EH (cell line): ENCODE measurements at regions not wholly inside any gene's neighbourhood (a gene's known extent, or its start where the extent isn't known, plus 50 kb on each side); places are given as distances from the start of the nearest gene placed in this dataset.

Experiments
- DNase-seq: peaks from one replicate; pipeline ENCODE4 v3.0.0-alpha.2; 2015; ENCODE audit warnings: low read depth

DNA sequence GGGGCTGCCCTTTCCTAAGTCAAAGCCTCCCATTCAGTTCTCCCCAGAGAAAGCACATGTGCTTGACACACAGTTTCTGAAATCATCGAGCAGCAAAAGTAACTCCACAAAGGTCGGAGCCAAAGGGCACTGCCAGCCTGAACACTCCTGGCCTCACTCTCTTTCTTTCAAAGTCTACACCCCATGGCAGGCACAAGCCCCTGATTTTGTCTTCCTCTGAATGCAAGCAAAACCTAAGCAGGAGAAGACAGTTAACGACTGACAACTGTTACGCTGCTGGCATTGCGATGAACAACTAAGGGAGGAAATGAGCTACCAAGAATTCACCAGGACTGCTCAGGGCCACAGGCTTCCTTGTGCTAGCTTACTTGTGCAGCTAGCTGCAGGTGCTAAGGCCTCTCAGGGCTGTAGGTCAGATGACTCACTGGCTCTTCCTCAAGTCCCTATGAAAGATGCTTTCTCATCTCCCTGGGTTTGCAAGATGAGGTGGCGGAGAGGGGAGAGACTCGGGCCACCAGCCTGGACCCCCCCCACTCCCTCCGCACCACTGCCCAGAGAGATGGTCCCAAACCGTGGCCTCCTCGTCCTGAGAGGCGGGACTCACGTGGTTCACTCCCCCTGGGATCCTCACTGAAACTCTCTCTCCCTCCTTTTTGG is 208.2 kb downstream of the DLL1 start:
- no peak for DNase-seq

DNA sequence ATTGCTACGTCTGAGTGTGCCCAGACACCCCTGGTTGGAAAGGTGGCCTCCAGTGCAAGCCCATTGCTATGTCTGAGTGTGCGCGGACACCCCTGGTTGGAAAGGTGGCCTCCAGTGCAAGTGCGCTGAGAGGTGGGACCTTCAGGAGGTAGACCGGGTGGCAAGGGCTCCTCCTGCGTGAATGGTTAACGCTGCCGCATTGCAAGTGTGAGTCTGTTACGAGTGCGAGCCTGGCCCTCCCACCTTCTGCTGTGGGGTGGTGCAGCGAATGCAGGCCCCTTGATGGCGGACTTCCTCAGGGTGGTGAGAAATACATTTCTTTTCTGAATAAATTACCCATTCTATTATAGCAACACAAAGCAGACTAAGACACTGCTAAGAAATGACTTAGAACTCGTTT is 208.8 kb downstream of the DLL1 start:
- DNase-seq, result no peak

DNA sequence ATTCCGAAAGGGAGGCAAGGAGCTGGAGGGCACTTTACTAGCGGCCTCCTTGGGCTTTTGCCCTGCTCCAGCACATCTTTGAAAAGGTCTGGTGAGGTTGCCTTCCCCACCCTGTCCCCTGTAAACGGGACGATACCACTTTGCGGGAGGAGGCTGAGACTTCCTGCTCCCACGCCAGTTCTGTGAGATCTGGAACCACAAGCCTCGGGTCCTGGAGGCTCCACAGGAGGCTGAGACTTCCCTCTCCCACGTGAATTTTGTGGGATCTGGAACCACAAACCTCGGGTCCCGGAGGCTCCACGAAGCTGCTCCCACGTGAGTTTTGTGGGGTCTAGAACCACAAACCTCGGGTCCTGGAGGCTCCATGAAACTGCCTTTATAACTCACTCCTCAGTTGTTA is 209.3 kb downstream of the DLL1 start:
- no peak for DNase-seq

DNA sequence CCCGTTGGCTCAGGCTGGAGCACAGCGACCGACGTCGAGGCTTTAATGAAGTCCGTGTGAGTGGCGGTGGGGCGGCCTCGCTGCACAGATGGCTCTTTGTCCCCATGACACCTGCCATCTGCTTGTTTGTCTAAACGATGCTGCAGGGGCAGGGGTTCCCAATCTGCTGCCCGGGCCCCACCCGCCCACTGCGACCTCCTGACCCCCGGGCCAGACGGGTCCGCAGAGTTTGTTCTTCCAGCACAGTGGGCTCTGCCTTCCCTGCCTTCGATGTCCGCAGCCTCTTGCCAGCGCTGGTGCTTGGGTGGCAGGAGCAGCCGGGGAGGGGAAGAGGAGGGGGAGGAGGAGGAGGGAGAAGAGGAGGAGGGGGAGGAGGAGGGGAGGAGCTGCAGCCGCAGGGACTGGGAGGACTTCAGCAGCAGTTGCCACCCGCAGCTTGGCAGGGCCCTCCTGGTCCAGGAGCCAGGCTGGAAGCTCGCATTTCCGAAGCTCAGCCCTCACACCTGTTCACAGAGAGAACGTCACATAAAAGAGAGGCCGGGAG is 210.0 kb downstream of the DLL1 start:
- DNase-seq, result no peak

DNA sequence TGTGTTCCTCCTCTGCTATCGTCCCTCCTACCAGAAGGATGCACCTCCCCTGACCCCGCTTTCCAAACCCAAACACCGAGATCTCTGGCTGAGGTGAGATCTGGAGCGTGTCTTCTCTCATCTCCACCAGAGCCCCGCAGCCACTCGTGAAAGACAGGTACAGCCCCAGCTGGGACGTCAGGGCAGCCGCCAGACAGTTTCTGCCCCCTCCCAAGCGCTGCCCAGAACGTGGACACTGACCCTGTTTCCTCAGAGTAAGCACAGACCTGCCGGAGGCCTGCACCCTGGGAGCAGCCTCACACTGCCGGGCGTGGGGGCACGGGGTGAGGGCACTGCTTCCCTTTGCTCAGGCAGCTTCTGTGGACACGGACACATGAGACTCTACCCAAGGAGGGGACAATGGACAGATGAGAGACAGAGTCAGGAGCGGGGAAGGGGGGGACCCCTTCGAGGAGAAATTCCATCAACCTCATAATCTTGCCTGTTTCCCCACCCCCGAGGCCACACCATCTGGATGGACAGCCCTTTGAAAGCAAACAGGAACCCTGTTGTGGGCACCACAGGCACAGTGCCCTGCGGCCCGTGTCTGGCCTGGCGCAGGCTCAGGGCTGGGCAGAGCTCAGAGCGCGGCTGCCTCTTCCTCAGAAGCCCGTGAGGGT is 210.6 kb downstream of the DLL1 start:
- no peak for DNase-seq

DNA sequence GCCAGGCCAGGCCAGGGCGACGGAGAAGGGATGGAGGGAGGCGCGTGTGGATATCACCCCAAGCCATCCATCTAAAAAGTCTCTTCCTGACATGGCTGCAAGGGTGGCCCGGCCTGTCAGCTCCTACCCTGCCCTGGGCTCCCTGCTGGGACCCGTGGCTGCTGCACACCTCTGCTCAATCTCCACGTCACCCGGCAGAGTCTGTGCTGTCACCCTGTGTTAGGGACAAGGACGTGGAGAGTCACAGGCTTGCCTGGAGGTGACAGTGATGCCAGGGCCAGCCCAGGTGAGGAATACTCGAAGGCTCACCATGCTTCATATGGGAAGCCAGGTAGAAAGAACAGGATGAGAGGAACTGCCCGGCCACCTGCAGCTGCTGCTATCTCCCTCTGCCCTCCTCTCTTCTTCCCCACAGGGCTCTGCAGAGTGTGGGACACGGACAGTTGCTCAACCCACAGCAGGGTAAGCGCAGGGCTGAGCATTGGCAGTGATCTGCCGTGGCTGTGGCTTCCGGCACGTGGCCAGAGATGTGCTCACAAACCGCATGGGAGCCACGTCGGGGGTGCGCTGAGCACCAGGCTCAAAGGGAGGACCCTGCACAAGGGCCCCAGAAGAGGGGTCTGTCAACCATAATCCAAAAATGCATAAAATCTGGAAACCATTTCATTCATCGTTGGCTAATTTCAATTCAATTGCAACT is 214.3 kb downstream of the DLL1 start:
- no peak for DNase-seq

DNA sequence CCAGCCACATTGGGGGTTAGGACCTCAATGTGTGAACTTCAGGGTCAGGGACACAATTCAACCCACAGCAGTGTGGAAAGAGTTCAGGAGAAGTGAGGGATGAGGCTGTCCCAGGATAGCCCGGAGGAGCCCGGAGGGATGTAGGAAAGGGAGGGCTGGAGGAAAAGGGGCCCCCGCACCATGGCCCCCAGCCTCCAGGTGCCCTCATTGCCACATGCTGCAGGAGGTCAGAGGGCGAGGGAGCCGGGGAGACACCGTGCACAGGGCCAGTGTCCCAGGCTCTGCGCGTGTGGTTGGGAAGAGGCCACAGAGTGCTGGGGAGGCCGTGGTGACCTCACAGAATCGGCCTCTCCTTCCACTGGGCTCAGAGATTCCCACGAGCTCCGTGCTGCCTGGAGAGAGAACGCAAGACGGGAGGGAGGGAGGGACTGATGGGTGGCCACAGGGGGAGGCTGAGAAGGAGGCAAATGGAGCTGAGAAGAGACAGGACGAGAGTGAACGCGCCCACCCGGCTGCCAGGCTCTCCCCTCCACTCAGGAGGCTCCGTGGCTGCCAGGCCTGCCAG is 215.1 kb downstream of the DLL1 start:
- no peak for DNase-seq

DNA sequence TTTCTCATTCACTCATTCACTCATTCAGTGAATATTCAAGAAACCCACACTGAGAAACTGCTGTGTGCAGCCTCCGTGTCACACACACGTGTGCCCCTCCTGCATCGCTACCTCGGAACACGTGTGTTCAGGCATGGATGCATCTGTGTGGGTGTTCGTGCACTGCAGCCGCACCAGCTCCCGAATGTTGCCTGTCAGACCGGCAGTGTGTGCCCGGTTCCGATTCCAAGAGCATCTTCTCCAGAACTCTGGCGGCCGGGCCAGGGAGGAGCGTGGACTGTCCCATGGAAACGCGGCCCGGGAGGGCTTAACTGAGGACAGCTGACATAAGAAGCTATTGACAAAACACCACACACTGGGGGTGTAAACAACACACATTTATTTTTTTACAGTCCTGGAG is 216.0 kb downstream of the DLL1 start:
- no peak for DNase-seq

DNA sequence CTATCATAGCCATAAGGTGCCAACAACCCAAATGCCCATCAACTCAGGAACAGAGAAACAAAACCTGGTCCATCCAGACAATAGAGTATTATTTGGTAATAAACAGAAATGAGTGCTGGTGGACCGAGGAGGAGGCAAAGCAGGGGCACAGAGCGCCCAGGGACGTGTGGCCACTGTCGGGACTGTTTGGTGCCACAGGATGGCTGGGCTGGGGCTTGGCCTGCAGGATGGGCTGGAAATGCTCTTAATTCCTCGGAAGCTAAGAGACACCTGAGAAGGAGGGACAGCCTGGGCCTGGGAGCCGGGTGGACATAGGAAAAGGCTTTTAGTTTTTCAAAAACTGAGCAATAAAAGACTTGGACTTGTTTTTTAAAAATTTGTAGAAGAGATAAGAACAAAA is 216.4 kb downstream of the DLL1 start:
- no peak for DNase-seq

DNA sequence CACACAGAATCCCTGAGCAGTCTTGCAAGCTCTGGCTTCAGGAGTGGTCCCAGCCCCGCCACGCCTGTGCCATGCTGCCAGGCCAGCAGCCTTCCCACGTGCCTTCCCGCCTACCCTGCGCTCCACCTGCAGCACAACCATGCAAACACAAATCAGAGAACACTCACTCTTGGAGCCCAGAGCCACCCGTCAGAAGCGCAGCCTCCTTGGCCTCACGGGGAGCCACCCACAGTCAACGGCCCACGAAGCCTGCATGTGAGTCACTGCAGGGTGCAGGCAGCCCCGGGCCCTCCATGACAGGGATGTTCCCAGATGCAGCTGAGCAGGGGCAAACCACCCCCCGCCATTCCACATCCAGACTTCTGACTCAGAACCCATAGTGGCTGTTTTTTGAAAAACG is 217.0 kb downstream of the DLL1 start:
- DNase-seq, result no peak

DNA sequence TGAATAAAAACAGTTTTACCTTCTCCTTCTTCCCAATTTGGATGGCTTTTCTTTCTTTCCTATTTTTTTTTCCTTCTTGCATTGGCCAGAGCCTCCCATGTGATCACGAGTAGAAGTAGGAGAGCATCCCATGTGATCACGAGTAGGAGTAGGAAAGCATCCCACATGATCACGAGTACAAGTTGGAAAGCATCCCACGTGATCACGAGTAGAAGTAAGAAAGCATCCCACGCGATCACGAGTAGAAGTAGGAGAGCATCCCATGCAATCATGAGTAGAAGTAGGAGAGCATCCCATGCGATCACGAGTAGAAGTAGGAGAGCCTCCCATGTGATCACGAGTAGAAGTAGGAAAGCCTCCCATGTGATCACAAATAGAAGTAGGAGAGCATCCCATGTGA is 218.6 kb downstream of the DLL1 start:
- DNase-seq, result no peak

DNA sequence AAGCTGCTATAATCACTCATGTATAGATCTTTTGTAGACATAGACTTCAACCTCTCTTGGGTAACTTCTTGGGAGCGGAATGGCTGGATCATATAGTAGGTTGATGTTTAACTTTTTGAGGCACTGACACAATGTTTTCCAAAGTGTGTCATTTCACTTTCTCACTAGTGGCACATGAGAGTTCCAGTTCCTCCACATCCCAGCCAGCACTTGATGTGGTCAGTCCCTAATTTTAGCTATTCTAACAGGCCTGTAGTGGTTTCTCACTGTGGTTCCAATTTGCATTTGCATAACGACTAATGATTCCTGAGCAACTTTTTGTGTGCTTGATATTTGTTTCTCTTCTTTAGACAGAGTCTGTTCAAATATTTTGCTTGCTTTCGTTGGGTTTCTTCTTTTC is 221.3 kb downstream of the DLL1 start:
- no peak for DNase-seq

DNA sequence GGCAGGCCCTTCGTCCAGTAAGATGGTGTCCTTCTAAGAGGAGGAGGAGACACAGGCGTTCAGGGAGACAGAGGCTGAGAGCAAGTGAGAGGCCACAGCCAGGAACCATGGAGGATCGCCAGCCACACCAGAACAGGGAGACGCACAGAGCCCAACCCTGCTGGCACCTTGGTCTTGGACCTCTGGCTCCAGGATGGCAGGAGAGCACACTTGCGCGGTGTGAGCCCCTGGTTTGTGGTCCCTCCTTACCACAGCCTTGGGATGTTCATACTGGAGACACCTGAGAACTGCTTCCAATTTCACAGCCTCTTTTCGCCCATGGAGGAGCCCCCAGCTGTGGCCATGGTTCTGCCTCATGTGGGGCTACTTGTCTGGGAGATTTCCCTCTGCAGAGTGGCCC is 222.4 kb downstream of the DLL1 start:
- no peak for DNase-seq

DNA sequence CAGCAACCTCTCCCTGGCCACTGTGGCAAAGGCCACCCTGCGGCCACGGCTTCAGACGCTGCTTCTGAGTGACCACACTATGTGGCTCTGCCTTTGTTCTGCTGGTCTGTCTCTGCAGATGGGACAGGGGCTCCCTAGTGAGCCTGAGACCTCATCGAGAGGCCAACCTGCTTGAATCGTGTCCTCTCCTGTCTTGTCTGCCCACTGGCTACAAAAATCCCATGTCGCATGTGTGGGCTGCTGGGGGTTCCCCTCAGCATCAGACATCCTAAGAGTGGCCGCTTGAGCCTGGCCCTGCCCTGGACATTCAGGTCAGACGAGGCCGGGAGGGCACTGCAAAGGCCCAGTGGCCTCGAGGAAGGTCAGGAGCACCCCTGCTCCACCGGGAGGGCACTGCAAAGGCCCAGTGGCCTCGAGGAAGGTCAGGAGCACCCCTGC is 222.9 kb downstream of the DLL1 start:
- DNase-seq, result no peak

DNA sequence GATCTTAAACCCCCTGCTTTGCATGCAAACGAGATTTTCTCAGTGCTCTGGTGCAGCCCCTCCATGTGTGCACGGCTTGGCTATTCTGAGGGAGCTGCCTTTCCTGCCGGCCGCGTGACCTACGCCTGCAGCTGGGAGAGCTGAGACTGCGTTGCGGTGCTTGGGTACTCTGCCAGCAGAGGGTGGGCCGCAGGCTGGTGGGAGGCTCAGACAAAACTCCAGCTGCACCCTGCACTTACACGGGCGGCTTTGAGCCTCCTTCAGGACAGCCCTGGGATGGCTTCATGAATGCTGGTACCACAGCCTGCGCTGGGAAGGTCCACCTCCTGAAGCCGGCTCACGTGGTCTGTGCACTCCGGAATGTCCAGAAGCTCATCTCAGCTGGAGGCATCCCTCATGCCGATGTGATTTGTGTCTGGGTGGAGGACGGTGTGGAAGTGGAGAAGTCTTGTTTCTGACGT is 223.7 kb downstream of the DLL1 start:
- DNase-seq, result no peak

DNA sequence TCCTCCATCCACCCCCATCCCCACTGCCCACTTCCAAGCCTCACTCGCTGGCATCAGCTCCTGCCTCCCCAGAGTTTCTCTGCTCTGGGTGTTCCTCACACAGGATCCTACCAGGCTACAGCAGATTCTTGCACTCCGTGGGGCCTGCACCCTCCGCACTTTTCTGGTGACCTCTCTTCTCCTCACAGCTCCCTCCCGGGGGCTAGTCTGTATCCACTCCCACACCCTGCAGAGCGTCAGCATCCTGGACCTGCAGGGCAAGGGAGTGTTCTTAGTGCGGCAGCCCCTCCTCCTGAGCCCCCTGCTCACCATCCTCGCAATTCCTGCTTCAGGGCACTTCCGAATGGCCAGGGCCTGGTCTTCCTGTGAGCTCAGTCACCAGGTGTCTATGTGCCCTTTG is 224.2 kb downstream of the DLL1 start:
- no peak for DNase-seq

DNA sequence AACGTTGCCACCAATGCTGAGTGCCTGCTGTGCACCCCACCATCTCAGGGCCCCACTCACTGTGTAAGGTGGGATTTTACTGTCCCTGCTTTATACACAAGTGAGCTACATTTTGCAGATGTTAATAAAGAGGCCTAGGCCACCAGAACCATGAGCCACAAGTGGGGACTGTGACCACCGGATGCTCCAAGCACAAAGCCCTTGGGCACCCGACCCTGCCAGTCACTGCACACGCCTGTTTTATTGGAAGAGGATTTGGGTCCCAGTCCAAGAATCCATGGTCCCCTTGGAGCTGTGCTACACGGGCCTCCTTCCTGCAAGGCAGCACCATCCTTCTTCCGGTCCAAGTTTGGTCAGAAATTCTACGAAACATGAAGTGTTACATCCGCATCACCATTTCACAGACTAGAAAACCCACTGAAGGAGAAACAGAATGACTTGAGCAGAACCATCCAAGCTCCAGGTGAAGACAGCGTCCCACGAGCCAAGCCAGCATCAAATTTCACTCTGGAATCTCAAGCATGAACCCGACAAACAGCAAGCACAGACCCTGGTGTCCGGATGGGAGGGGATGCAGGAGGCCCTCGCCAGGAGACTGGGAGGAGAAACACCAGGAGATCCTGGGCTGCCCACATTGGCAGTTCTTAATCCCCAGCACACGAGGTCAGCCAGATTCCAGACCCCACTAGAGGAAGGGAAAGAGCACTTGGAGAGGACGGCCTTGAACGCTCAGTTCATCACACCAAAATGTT is 226.9 kb downstream of the DLL1 start:
- DNase-seq, result no peak

DNA sequence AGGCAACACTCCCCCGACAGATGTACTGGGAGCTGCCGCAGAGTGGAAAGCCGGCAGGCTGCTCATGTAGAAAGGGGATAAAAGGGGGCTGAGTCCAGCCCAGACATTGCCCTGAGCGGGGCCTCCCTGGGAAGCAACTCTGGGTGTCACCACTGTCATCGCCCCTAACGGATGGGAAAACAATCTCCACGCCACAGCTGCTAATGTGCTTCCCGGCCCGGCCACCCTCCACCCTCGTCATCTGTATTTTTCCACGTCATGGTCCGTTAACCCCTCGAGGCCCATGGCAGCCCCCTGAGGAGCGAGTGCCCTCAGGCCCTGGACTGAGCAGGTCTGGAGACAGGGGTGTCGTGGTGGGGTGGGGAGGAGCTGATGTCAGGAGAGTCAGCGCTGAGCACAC is 227.4 kb downstream of the DLL1 start:
- no peak for DNase-seq

DNA sequence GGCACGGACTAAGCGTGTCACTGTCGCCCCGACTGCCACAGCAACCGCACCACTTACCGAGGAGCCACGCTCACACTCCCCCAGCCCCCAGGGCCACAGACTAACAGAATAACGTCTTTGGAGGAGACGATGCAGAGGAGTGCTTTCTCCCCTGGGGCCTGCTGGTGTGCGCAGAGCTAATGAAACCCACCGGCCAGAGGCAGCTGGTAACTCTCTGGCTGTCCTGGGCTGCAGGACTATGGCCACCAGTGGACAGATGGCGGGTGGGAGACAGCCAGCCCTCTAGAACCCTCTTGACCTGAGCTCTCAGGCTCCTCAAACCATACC is 228.0 kb downstream of the DLL1 start:
- no peak for DNase-seq

DNA sequence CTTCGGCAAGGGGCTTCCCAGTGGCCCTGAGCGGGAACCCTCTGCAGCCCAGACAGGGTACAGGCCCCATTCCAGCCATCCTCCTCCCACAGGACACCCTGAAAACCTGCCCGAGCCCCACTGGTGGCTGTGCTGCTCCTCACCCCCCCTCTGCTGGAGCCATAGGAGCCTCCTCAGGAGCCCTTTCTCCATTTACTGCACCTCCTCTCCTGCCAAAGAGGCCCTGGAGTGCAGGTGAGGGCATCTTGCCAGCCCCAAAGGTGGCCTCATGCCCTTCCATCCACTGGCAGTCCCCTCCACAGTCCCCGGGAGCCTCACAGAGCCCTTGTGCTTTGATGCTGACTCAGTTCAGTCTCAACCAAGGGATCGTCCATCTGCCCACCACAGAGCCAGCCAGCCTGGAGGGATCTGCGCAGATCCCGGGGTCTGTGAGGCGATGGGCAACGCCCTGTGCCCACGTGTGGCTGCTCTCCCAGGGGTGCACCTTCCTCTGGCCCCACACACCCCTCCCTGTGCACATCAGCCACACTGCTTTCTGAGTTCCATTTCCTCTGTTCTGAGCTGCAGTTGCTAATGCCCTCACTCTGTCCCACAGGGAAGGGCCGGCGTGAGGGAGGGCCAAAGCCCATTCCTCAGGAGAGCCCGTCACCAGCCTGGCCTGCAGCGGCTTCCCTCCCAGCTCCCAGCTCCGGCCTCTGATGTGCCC is 228.5 kb downstream of the DLL1 start:
- DNase-seq, result no peak

DNA sequence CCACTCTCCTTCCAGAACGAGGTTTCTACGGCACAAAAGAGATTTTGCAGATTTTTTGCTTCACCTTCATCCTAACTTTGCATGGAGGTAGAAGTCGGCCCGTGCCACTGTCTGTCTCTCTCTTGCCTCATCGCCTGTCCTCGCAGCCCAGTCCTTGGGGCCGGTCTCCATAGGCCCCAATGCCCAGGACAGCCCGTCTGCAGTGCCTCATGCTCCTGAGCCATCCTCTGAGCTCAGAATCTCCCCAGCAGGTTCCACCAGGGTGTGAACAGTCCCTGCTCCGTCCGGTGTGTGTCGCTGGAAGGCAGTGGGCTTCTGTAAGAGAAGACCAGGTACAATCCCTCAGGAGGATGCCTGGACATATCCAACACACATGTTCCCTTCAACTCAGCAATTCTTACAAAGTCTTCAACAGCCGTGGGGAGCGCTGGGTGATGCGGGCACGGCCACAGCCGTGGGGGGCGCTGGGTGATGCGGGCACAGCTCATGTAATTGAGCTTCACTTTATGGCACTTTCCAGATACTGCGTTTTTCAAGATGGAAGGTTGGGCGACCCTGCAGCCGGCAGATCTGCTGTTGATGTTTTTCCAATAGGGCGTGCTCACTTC is 231.9 kb downstream of the DLL1 start:
- DNase-seq, result no peak
